SK-N-SH (cell line): ENCODE measurements at regions not wholly inside any gene's neighbourhood (a gene's known extent, or its start where the extent isn't known, plus 50 kb on each side); places are given as distances from the start of the nearest gene placed in this dataset.

Experiments
- CTCF ChIA-PET: fragments of 300-600, 350-600 bp; formaldehyde crosslinking; extraction: SDS; loops from one replicate; lab custom pipeline; 2021; lab: Yijun Ruan, JAX
- POLR2A ChIA-PET: fragments of 350-600 bp; sonication (Branson Sonifier 250); formaldehyde crosslinking; extraction: SDS; loops from one replicate; lab custom pipeline; 2020; ENCODE audit warnings: antibody characterized with exemption, inconsistent platforms; lab: Yijun Ruan, JAX
- DNase-seq: peaks from one replicate; pipeline ENCODE4 v3.0.0; 2012
- H2AFZ ChIP-seq: fragments of 200-600 bp; sonication (generic); 2 replicates; pipeline ENCODE4 v1.8.1; 2016; ENCODE audit warnings: antibody characterized with exemption, mild to moderate bottlenecking, low read depth
- H3F3A ChIP-seq: fragments of 200-600 bp; sonication (generic); replicated peaks from 2 replicates; pipeline ENCODE3; 2016; ENCODE audit warnings: antibody characterized with exemption, mild to moderate bottlenecking; ENCODE audit not compliant: insufficient read depth
- H3K27ac ChIP-seq, 2 experiments: fragments of 200-500 bp in 1 of 2; fragments of 200-600 bp in 1 of 2; sonication (Bioruptor generic) in 1 of 2; sonication (generic), shearing (Covaris generic) in 1 of 2; 2 replicates each; pipeline versions ENCODE4 v1.5.1 to v1.6.1; 2014 to 2016; ENCODE audit warnings: low read depth in 2 of 2, inconsistent platforms in 1 of 2, low read length in 1 of 2, mild to moderate bottlenecking in 1 of 2, mixed read lengths in 1 of 2
- H3K27me3 ChIP-seq: fragments of 200-600 bp; sonication (generic), shearing (Covaris generic); 2 replicates; pipeline ENCODE4 v1.6.1; 2016; ENCODE audit warnings: mixed run types; ENCODE audit not compliant: insufficient read depth
- H3K36me3 ChIP-seq, 2 experiments: fragments of 200-500 bp in 1 of 2; fragments of 200-600 bp in 1 of 2; sonication (Bioruptor generic) in 1 of 2; sonication (generic) in 1 of 2; replicated peaks in 1 of 2; 2 replicates each; pipeline versions ENCODE3 to v1.5.1; 2014 to 2016; ENCODE audit warnings: low read length in 1 of 2, mild to moderate bottlenecking in 1 of 2; ENCODE audit not compliant: insufficient read depth in 2 of 2, control insufficient read depth in 1 of 2
- H3K4me1 ChIP-seq, 2 experiments: fragments of 200-500 bp in 1 of 2; fragments of 200-600 bp in 1 of 2; sonication (Bioruptor generic) in 1 of 2; sonication (generic), shearing (Covaris generic) in 1 of 2; 2 replicates each; pipeline versions ENCODE4 v1.5.1 to v1.6.1; 2014 to 2016; ENCODE audit warnings: low read depth in 1 of 2, low read length in 1 of 2, mixed run types in 1 of 2; ENCODE audit not compliant: insufficient read depth in 2 of 2, control insufficient read depth in 1 of 2
- H3K4me2 ChIP-seq: fragments of 200-600 bp; sonication (generic), shearing (Covaris generic); 2 replicates; pipeline ENCODE4 v1.6.1; 2017; ENCODE audit warnings: mixed run types
- H3K4me3 ChIP-seq, 2 experiments: fragments of 200-500 bp in 1 of 2; fragments of 200-600 bp in 1 of 2; sonication (Bioruptor generic) in 1 of 2; sonication (generic), shearing (Covaris generic) in 1 of 2; 2 replicates each; pipeline versions ENCODE4 v1.5.1 to v1.8.1; 2014 to 2016; ENCODE audit warnings: low read depth in 2 of 2, inconsistent platforms in 1 of 2, low read length in 1 of 2, mild to moderate bottlenecking in 1 of 2, mixed read lengths in 1 of 2, moderate library complexity in 1 of 2
- H3K79me2 ChIP-seq: fragments of 200-600 bp; sonication (generic); 2 replicates; pipeline ENCODE4 v1.8.1; 2017; ENCODE audit warnings: mild to moderate bottlenecking; ENCODE audit not compliant: insufficient read depth
- H3K9ac ChIP-seq: fragments of 200-600 bp; sonication (generic); 2 replicates; pipeline ENCODE4 v1.6.1; 2017; ENCODE audit warnings: mixed run types
- H3K9me2 ChIP-seq: fragments of 200-600 bp; sonication (generic); 2 replicates; pipeline ENCODE4 v1.6.1; 2017; ENCODE audit warnings: mixed run types
- H3K9me3 ChIP-seq: fragments of 200-600 bp; sonication (generic); 2 replicates; pipeline ENCODE4 v1.6.1; 2017; ENCODE audit warnings: mixed run types, mild to moderate bottlenecking, moderate library complexity
- H4K20me1 ChIP-seq: fragments of 200-600 bp; sonication (generic); 2 replicates; pipeline ENCODE4 v1.6.1; 2017; ENCODE audit warnings: mild to moderate bottlenecking, mixed run types; ENCODE audit not compliant: insufficient read depth
- EP300 ChIP-seq, 2 experiments: IDR thresholded peaks; 2 replicates each; pipeline versions ENCODE4 v1.4.0 to v1.6.1; 2012; ENCODE audit warnings: borderline replicate concordance in 1 of 2, low read depth in 1 of 2, low read length in 1 of 2
- FOXJ3 ChIP-seq: sonication (generic); formaldehyde crosslinking; IDR thresholded peaks from 2 replicates; pipeline ENCODE4 v1.5.1; 2020; ENCODE audit warnings: mild to moderate bottlenecking, missing genetic modification reagents
- FOXM1 ChIP-seq: IDR thresholded peaks from 2 replicates; pipeline ENCODE4 v1.4.0; 2012; ENCODE audit warnings: low read depth, mild to moderate bottlenecking
- GABPA ChIP-seq: IDR thresholded peaks from 2 replicates; pipeline ENCODE4 v1.4.0; 2012; ENCODE audit warnings: low read depth, mild to moderate bottlenecking
- MEF2A ChIP-seq: IDR thresholded peaks from 2 replicates; pipeline ENCODE4 v1.4.0; 2012; ENCODE audit warnings: low read depth, borderline replicate concordance
- NFIC ChIP-seq: IDR thresholded peaks from 2 replicates; pipeline ENCODE4 v1.4.0; 2012; ENCODE audit warnings: borderline replicate concordance
- NRF1 ChIP-seq: IDR thresholded peaks from 2 replicates; pipeline ENCODE4 v1.6.1; 2012; ENCODE audit warnings: low read depth, mild to moderate bottlenecking, low read length
- POLR2AphosphoS5 ChIP-seq: IDR thresholded peaks from 2 replicates; pipeline ENCODE4 v1.6.1; 2012; ENCODE audit warnings: low read depth, low read length
- RAD21 ChIP-seq: IDR thresholded peaks from 2 replicates; pipeline ENCODE4 v1.6.1; 2012; ENCODE audit warnings: mild to moderate bottlenecking, low read length
- RCOR1 ChIP-seq: fragments of 150-350 bp; IDR thresholded peaks from 2 replicates; pipeline ENCODE4 v1.6.1; 2017; ENCODE audit warnings: antibody characterized with exemption, low read length
- RXRA ChIP-seq: IDR thresholded peaks from 2 replicates; pipeline ENCODE4 v1.4.0; 2012; ENCODE audit warnings: low read depth, mild to moderate bottlenecking, borderline replicate concordance
- SIN3A ChIP-seq: IDR thresholded peaks from 2 replicates; pipeline ENCODE4 v1.6.1; 2012; ENCODE audit warnings: low read depth, mild to moderate bottlenecking, low read length, moderate library complexity, borderline replicate concordance
- SMC3 ChIP-seq: IDR thresholded peaks from 2 replicates; pipeline ENCODE4 v1.6.1; 2012; ENCODE audit warnings: low read depth, low read length, improper control_type of control experiment
- TEAD4 ChIP-seq: IDR thresholded peaks from 2 replicates; pipeline ENCODE4 v1.4.0; 2012; ENCODE audit warnings: mild to moderate bottlenecking, borderline replicate concordance; ENCODE audit not compliant: insufficient read depth
- WGBS: methylation state at CpG from one replicate; pipeline ENCODE4 v1.1.6; 2017; ENCODE audit warnings: low lambda C conversion rate; 5-methylcytosine and 5-hydroxymethylcytosine counted together
- TF ChIP-seq, protein P1 (sequence below): IDR thresholded peaks from 2 replicates; pipeline ENCODE4 v1.4.0; 2012; ENCODE audit warnings: low read depth
- TF ChIP-seq, protein P2 (sequence below): fragments of 150-350 bp; IDR thresholded peaks from 2 replicates; pipeline ENCODE4 v1.6.1; 2017; ENCODE audit warnings: antibody characterized with exemption, low read length, low read depth, borderline replicate concordance

DNA sequence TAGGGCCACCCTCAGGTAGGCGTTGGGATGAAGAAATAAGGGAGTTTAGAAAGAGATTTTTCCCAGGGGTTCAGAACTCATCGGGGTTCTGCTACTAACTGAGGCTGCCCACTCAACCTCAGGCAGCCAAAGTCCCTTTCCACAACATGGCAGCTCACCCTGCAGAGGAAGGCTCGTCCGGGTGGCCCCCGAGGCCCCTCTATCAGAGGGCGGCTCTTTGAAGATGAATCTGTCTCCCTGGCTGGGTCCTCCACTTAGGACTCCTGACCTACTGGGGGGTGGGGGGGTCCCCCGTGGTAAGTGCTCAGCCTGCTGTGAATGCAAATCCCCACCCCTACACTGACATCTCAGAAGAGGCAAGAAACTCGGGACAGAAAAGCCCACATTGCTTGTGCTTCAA, 182.9 kb downstream of the SOD2 start:
- H3K79me2 ChIP-seq: no peaks in the 10 kb centered on the region
- no peak overlapping the region for H3K9ac ChIP-seq
- WGBS: 6% methylated on average over 4 of the region's 8 CpGs
- ChIA-PET POLR2A (no interaction called here), CTCF (no interaction called here)
- no peaks in the 10 kb centered on the region for H4K20me1 ChIP-seq
- no peaks in the 10 kb centered on the region for H3F3A ChIP-seq
- H3K4me2 ChIP-seq: no peak overlapping the region
- H3K27ac ChIP-seq: no peak overlapping the region
- H3K27me3 ChIP-seq: peaks cover 6% of the 10 kb centered on the region; the same call in 1 of the 2 replicates
- no peaks in the 10 kb centered on the region for H3K9me3 ChIP-seq
- TF ChIP-seq RXRA (no peak), FOXJ3 (CRISPR knock-in tag) (no peak), EP300 (IDR thresholded peaks at IDR 0.05; ENCODE audit: borderline replicate concordance in 1 of 2, low read depth in 1 of 2, low read length in 1 of 2) (no peak), MEF2A (no peak), POLR2AphosphoS5 (no peak)
- no peaks in the 10 kb centered on the region for H3K4me1 ChIP-seq
- H3K4me3 ChIP-seq: no peak overlapping the region
- no peaks in the 10 kb centered on the region for H3K9me2 ChIP-seq
- H3K36me3 ChIP-seq: no peaks in the 10 kb centered on the region
- no peak for DNase-seq
- H2AFZ ChIP-seq: no peak overlapping the region

DNA sequence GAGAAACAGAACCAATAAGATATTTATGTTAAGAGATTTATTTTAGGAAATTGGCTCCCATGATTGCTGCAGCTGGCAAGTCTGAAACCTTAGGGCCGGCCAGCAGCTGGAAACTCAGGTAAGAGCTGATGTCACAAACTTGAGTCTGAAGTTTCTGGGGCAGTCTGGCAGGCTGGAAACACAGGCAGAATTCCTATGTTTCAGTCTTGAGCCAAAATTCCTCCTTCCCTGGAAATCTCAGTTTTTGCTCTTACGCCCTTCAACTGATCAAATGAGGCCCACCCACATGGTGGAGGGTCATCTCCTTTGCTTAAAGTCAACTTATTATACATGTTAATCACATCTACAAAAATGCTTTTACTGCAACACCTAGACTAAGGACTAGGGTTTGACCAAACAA, 184.1 kb downstream of the SOD2 start:
- Histone ChIP-seq H3K36me3 (no peaks in the 10 kb centered on the region), H4K20me1 (no peaks in the 10 kb centered on the region), H3K79me2 (no peaks in the 10 kb centered on the region), H3K9me2 (no peaks in the 10 kb centered on the region)
- no peak for TF ChIP-seq GABPA
- no peak for TF ChIP-seq RCOR1
- TF ChIP-seq NRF1: no peak
- TF ChIP-seq, protein P1, sequence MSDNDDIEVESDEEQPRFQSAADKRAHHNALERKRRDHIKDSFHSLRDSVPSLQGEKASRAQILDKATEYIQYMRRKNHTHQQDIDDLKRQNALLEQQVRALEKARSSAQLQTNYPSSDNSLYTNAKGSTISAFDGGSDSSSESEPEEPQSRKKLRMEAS: no peak
- TF ChIP-seq SIN3A: no peak
- no peak for TF ChIP-seq FOXJ3 (CRISPR knock-in tag)
- no peak for TF ChIP-seq EP300 (IDR thresholded peaks at IDR 0.05; ENCODE audit: borderline replicate concordance in 1 of 2, low read depth in 1 of 2, low read length in 1 of 2)
- no peak for TF ChIP-seq SMC3
- no peak for TF ChIP-seq FOXM1
- TF ChIP-seq, protein P2, sequence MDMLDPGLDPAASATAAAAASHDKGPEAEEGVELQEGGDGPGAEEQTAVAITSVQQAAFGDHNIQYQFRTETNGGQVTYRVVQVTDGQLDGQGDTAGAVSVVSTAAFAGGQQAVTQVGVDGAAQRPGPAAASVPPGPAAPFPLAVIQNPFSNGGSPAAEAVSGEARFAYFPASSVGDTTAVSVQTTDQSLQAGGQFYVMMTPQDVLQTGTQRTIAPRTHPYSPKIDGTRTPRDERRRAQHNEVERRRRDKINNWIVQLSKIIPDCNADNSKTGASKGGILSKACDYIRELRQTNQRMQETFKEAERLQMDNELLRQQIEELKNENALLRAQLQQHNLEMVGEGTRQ: no peak
- TF ChIP-seq POLR2AphosphoS5: no peak
- no peak for TF ChIP-seq NFIC
- TF ChIP-seq RXRA: no peak
- TF ChIP-seq TEAD4: no peak
- TF ChIP-seq RAD21: no peak
- TF ChIP-seq, all 33 proteins: peak for 0
- POLR2A ChIA-PET: no interaction called here
- Histone ChIP-seq H3K27me3 (peaks cover 6% of the 10 kb centered on the region; the same call in 1 of the 2 replicates), H3F3A (no peaks in the 10 kb centered on the region), H3K27ac (no peak overlapping the region), H3K4me1 (no peaks in the 10 kb centered on the region), H3K4me3 (no peak overlapping the region), H3K9me3 (no peaks in the 10 kb centered on the region), H3K4me2 (no peak overlapping the region), H3K9ac (no peak overlapping the region), H2AFZ (no peak overlapping the region)
- DNase-seq: no peak
- CTCF ChIA-PET: no interaction called here
- WGBS: 0% methylated on average over 2 of the region's 2 CpGs
